ENCODE measurements at regions not wholly inside any gene's neighbourhood (a gene's known extent, or its start where the extent isn't known, plus 50 kb on each side); places are given as distances from the start of the nearest gene placed in this dataset.

DNA sequence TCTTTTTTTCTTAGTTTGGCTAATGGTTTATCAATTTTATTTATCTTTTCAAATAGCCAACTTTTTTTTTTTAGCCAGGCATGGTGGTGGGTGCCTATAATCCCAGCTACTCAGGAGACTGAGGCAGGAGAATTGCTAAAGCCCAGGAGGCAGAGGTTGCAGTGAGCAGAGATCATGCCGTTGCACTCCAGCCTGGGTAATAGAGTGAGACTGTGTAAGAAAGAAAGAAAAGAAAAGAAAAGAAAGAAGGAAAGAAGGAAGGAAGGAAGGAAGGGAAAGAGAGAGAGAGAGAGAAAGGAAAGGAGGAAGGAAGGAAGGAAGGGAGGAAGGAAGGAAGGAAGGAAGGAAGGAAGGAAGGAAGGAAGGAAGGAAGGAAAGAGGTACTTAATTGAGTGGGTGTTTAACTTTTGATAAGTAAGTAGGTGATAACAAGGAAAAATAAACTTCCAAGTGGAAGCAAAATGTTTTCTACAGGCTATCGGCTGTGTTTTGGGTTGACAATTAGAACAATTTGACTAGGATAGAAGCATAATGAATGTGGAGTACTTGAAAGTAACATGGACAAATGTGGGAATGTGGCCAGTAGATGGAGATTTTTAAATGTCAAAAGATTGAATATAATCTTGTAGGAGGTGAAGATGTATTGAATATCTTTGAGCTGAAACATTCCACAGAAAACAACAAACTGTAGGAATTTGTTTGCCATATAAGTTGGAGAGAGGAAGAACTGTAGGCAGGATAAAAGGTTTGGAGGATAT lies 62.8 kb upstream of the MYO16 start:
- Histone ChIP-seq H3K4me1 (ENCODE audit: insufficient read depth, low read length) (no peaks in the 10 kb centered on the region), H3K79me2 (ENCODE audit: low read length) (no peaks in the 10 kb centered on the region), H3K27me3 (ENCODE audit: low read length) (no peaks in the 10 kb centered on the region), H3K9me3 (ENCODE audit: low read length) (no peaks in the 10 kb centered on the region), H3K4me2 (ENCODE audit: low read length) (no peak overlapping the region), H4K20me1 (ENCODE audit: low read length) (no peaks in the 10 kb centered on the region), H3F3A (ENCODE audit: low read length, unreplicated experiment) (no peaks in the 10 kb centered on the region), H2AFZ (ENCODE audit: low read length) (no peak overlapping the region), H3K9me2 (replicated peaks; ENCODE audit: low read length) (no peaks in the 10 kb centered on the region), H3K4me3 (ENCODE audit: low read length) (no peak overlapping the region), H3K36me3 (ENCODE audit: low read depth, low read length) (no peaks in the 10 kb centered on the region), H3K27ac (ENCODE audit: low read length) (no peak overlapping the region), H3K9ac (ENCODE audit: low read length) (no peak overlapping the region)
- BruUV-seq (replicated peaks), result no TSS peak
- ATAC-seq (no peak), DNase-seq (no peak)
- ChIA-PET CTCF (no interaction called here), POLR2A (ENCODE audit: unreplicated experiment) (no interaction called here)
- TF ChIP-seq, protein P1, sequence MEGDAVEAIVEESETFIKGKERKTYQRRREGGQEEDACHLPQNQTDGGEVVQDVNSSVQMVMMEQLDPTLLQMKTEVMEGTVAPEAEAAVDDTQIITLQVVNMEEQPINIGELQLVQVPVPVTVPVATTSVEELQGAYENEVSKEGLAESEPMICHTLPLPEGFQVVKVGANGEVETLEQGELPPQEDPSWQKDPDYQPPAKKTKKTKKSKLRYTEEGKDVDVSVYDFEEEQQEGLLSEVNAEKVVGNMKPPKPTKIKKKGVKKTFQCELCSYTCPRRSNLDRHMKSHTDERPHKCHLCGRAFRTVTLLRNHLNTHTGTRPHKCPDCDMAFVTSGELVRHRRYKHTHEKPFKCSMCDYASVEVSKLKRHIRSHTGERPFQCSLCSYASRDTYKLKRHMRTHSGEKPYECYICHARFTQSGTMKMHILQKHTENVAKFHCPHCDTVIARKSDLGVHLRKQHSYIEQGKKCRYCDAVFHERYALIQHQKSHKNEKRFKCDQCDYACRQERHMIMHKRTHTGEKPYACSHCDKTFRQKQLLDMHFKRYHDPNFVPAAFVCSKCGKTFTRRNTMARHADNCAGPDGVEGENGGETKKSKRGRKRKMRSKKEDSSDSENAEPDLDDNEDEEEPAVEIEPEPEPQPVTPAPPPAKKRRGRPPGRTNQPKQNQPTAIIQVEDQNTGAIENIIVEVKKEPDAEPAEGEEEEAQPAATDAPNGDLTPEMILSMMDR (conservative IDR thresholded peaks at IDR 0.05; ENCODE audit: low read depth, low read length), result no peak
- TF ChIP-seq EZH2 (IDR thresholded peaks at IDR 0.05; ENCODE audit: low read length, unreplicated experiment) (no peak), EZH2phosphoT487 (IDR thresholded peaks at IDR 0.05; ENCODE audit: borderline replicate concordance, low read length) (no peak)
- intact Hi-C loops (cut with micrococcal nuclease), result no loop called here

DNA sequence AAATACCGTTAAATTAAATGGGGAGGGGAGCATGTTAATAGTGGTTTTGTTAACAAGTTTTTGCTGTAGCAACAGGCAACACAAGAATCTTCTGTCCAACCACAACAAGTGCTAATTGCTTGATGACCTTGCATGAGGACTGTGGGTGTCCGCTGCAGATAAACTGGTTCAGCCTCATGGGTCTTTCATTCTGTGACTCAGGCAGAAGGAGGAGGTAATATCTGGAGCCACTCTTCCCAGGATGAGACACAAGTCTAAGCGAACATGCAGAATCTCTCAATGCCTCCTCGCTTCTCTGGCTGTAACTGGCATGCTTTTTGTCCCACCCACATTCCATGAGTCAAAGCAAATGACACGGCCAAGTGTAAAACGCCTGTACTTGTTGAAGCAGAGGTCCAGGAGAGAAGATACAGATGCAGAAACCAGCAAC lies 56.6 kb upstream of the MYO16 start:
- ChIA-PET POLR2A (ENCODE audit: unreplicated experiment) (no interaction called here), CTCF (no interaction called here)
- ATAC-seq (no peak), DNase-seq (no peak)
- no peaks in the 10 kb centered on the region for H4K20me1 ChIP-seq (ENCODE audit: low read length)
- H3K9me2 ChIP-seq (replicated peaks; ENCODE audit: low read length), result no peaks in the 10 kb centered on the region
- no peak overlapping the region for H3K4me3 ChIP-seq (ENCODE audit: low read length)
- no TSS peak for BruUV-seq (replicated peaks)
- no peak overlapping the region for H3K27ac ChIP-seq (ENCODE audit: low read length)
- H3F3A ChIP-seq (ENCODE audit: low read length, unreplicated experiment), result no peaks in the 10 kb centered on the region
- H3K4me1 ChIP-seq (ENCODE audit: insufficient read depth, low read length), result no peaks in the 10 kb centered on the region
- no peak overlapping the region for H2AFZ ChIP-seq (ENCODE audit: low read length)
- no peak overlapping the region for H3K4me2 ChIP-seq (ENCODE audit: low read length)
- intact Hi-C loops (cut with micrococcal nuclease), result no loop called here
- no peaks in the 10 kb centered on the region for H3K79me2 ChIP-seq (ENCODE audit: low read length)
- no peaks in the 10 kb centered on the region for H3K27me3 ChIP-seq (ENCODE audit: low read length)
- H3K9ac ChIP-seq (ENCODE audit: low read length), result no peak overlapping the region
- no peaks in the 10 kb centered on the region for H3K9me3 ChIP-seq (ENCODE audit: low read length)
- TF ChIP-seq, protein P1 (conservative IDR thresholded peaks at IDR 0.05; ENCODE audit: low read depth, low read length), result no peak
- TF ChIP-seq EZH2 (IDR thresholded peaks at IDR 0.05; ENCODE audit: low read length, unreplicated experiment) (no peak), EZH2phosphoT487 (IDR thresholded peaks at IDR 0.05; ENCODE audit: borderline replicate concordance, low read length) (no peak)
- H3K36me3 ChIP-seq (ENCODE audit: low read depth, low read length), result no peaks in the 10 kb centered on the region

GRCh38 chr13:108573455-108573854 lies 56.0 kb upstream of the MYO16 start:
- H3K9me3 ChIP-seq (ENCODE audit: low read length), result no peaks in the 10 kb centered on the region
- intact Hi-C loops (cut with micrococcal nuclease), result no loop called here

More at GRCh38 chr13:108573455-108573854, 56.0 kb upstream of the MYO16 start:
- TF ChIP-seq EZH2phosphoT487 (IDR thresholded peaks at IDR 0.05; ENCODE audit: borderline replicate concordance, low read length) (no peak), EZH2 (IDR thresholded peaks at IDR 0.05; ENCODE audit: low read length, unreplicated experiment) (no peak)
- TF ChIP-seq, protein P1 (conservative IDR thresholded peaks at IDR 0.05; ENCODE audit: low read depth, low read length), result no peak
- CTCF ChIA-PET, result no interaction called here
- H3K27me3 ChIP-seq (ENCODE audit: low read length), result no peaks in the 10 kb centered on the region
- H3K4me2 ChIP-seq (ENCODE audit: low read length), result no peak overlapping the region
- no peak overlapping the region for H3K4me3 ChIP-seq (ENCODE audit: low read length)
- H4K20me1 ChIP-seq (ENCODE audit: low read length), result no peaks in the 10 kb centered on the region
- no peak overlapping the region for H3K9ac ChIP-seq (ENCODE audit: low read length)
- no peak for ATAC-seq
- POLR2A ChIA-PET (ENCODE audit: unreplicated experiment), result no interaction called here
- H3F3A ChIP-seq (ENCODE audit: low read length, unreplicated experiment), result no peaks in the 10 kb centered on the region
- H3K9me2 ChIP-seq (replicated peaks; ENCODE audit: low read length), result no peaks in the 10 kb centered on the region
- DNase-seq, result no peak
- no peak overlapping the region for H2AFZ ChIP-seq (ENCODE audit: low read length)
- no peak overlapping the region for H3K27ac ChIP-seq (ENCODE audit: low read length)
- no peaks in the 10 kb centered on the region for H3K4me1 ChIP-seq (ENCODE audit: insufficient read depth, low read length)
- no peaks in the 10 kb centered on the region for H3K79me2 ChIP-seq (ENCODE audit: low read length)
- BruUV-seq (replicated peaks), result no TSS peak
- no peaks in the 10 kb centered on the region for H3K36me3 ChIP-seq (ENCODE audit: low read depth, low read length)
